HG02642 (cell line): ENCODE measurements at regions not wholly inside any gene's neighbourhood (a gene's known extent, or its start where the extent isn't known, plus 50 kb on each side); places are given as distances from the start of the nearest gene placed in this dataset.

Experiments
- ATAC-seq: cut with Tn5 transposase; IDR thresholded peaks from one replicate; pipeline ENCODE4 v1.9.1; 2021; ENCODE audit warnings: mild to moderate bottlenecking; ENCODE audit not compliant: unreplicated experiment, poor library complexity

GRCh38 chrX:126030021-126030420 is 136.1 kb downstream of the DCAF12L2 start:
- no peak for ATAC-seq

GRCh38 chrX:126063984-126064383 is 102.1 kb downstream of the DCAF12L2 start:
- no peak for ATAC-seq

GRCh38 chrX:126064901-126065541 is 101.1 kb downstream of the DCAF12L2 start:
- no peak for ATAC-seq

GRCh38 chrX:126065901-126066660 is 100.0 kb downstream of the DCAF12L2 start:
- ATAC-seq: no peak
